ENCODE measurements at regions not wholly inside any gene's neighbourhood (a gene's known extent, or its start where the extent isn't known, plus 50 kb on each side); places are given as distances from the start of the nearest gene placed in this dataset.

GRCh38 chr3:137947117-137947516 lies 62.8 kb upstream of the CLDN18 start:
- H3K4me1 ChIP-seq (ENCODE audit: insufficient read depth) = peaks cover 3% of the 10 kb centered on the region; the same call in 1 of the 2 replicates
- H3K27ac ChIP-seq (ENCODE audit: low read depth) = no peak overlapping the region
- DNase-seq (ENCODE audit: low spot score) = no peak
- Mint-ChIP-seq H3K9me3 (no peaks in the 10 kb centered on the region; the same call in 2 of the 3 replicates), H3K4me1 (peaks cover 14% of the 10 kb centered on the region), H3K4me3 (no peak overlapping the region), H3K36me3 (ENCODE audit: low read depth) (peaks cover 2% of the 10 kb centered on the region; the same call in 1 of the 3 replicates), H3K27ac (no peak overlapping the region), H3K27me3 (ENCODE audit: insufficient read depth, low read depth, poor library complexity) (peaks cover 3% of the 10 kb centered on the region)
- TF ChIP-seq ZNF462 (CRISPR knock-in tag; IDR thresholded peaks at IDR 0.05) (no peak), POLR2AphosphoS5 (IDR thresholded peaks at IDR 0.05; ENCODE audit: low read depth) (no peak), CREB1 (CRISPR knock-in tag; IDR thresholded peaks at IDR 0.05; ENCODE audit: low read depth) (no peak), STAT1 (IDR thresholded peaks at IDR 0.05; ENCODE audit: unreplicated experiment) (no peak), EZH2 (IDR thresholded peaks at IDR 0.05; ENCODE audit: low read depth, unreplicated experiment) (no peak), ZNF114 (CRISPR knock-in tag; IDR thresholded peaks at IDR 0.05) (no peak), NANOG (IDR thresholded peaks at IDR 0.05; ENCODE audit: borderline replicate concordance) (no peak), JUNB (IDR thresholded peaks at IDR 0.05; ENCODE audit: unreplicated experiment) (no peak), EZH2phosphoT487 (IDR thresholded peaks at IDR 0.05; ENCODE audit: unreplicated experiment) (no peak)
- TF ChIP-seq, protein P1, sequence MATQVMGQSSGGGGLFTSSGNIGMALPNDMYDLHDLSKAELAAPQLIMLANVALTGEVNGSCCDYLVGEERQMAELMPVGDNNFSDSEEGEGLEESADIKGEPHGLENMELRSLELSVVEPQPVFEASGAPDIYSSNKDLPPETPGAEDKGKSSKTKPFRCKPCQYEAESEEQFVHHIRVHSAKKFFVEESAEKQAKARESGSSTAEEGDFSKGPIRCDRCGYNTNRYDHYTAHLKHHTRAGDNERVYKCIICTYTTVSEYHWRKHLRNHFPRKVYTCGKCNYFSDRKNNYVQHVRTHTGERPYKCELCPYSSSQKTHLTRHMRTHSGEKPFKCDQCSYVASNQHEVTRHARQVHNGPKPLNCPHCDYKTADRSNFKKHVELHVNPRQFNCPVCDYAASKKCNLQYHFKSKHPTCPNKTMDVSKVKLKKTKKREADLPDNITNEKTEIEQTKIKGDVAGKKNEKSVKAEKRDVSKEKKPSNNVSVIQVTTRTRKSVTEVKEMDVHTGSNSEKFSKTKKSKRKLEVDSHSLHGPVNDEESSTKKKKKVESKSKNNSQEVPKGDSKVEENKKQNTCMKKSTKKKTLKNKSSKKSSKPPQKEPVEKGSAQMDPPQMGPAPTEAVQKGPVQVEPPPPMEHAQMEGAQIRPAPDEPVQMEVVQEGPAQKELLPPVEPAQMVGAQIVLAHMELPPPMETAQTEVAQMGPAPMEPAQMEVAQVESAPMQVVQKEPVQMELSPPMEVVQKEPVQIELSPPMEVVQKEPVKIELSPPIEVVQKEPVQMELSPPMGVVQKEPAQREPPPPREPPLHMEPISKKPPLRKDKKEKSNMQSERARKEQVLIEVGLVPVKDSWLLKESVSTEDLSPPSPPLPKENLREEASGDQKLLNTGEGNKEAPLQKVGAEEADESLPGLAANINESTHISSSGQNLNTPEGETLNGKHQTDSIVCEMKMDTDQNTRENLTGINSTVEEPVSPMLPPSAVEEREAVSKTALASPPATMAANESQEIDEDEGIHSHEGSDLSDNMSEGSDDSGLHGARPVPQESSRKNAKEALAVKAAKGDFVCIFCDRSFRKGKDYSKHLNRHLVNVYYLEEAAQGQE (IDR thresholded peaks at IDR 0.05; ENCODE audit: unreplicated experiment) = no peak
- TF ChIP-seq, protein P2, sequence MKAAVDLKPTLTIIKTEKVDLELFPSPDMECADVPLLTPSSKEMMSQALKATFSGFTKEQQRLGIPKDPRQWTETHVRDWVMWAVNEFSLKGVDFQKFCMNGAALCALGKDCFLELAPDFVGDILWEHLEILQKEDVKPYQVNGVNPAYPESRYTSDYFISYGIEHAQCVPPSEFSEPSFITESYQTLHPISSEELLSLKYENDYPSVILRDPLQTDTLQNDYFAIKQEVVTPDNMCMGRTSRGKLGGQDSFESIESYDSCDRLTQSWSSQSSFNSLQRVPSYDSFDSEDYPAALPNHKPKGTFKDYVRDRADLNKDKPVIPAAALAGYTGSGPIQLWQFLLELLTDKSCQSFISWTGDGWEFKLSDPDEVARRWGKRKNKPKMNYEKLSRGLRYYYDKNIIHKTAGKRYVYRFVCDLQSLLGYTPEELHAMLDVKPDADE (IDR thresholded peaks at IDR 0.05) = no peak
- no peaks in the 10 kb centered on the region for H4K20me1 ChIP-seq (replicated peaks; ENCODE audit: insufficient read depth)
- ATAC-seq = no peak
- no peak overlapping the region for H2AFZ ChIP-seq
- H3K4me2 ChIP-seq = no peak overlapping the region
- no peaks in the 10 kb centered on the region for H3K79me2 ChIP-seq (replicated peaks; ENCODE audit: insufficient read depth)
- H3K36me3 ChIP-seq (ENCODE audit: insufficient read depth) = no peaks in the 10 kb centered on the region
- H3K4me3 ChIP-seq = no peak overlapping the region
- 0 out of 2 replicates have a peak, but pooled peaks cover 3% of the 10 kb centered on the region for H3K27me3 ChIP-seq (ENCODE audit: insufficient read depth)
- no peaks in the 10 kb centered on the region for H3F3A ChIP-seq (replicated peaks; ENCODE audit: low read depth)
- H3K9me2 ChIP-seq (ENCODE audit: insufficient read depth) = peaks cover 3% of the 10 kb centered on the region; the same call in 1 of the 2 replicates
